IPS DF 19.7 (cell line): ENCODE measurements at regions not wholly inside any gene's neighbourhood (a gene's known extent, or its start where the extent isn't known, plus 50 kb on each side); places are given as distances from the start of the nearest gene placed in this dataset.
"Not testable (repeated sequence)": the region's sequence is repeated elsewhere in the genome, so short reads cannot be mapped to it uniquely, and the experiment has no call there.

Experiments used
- DNase-seq: peaks from one replicate; pipeline ENCODE4 v3.0.0-alpha.2; 2013; ENCODE audit warnings: low read depth, low spot score

DNA sequence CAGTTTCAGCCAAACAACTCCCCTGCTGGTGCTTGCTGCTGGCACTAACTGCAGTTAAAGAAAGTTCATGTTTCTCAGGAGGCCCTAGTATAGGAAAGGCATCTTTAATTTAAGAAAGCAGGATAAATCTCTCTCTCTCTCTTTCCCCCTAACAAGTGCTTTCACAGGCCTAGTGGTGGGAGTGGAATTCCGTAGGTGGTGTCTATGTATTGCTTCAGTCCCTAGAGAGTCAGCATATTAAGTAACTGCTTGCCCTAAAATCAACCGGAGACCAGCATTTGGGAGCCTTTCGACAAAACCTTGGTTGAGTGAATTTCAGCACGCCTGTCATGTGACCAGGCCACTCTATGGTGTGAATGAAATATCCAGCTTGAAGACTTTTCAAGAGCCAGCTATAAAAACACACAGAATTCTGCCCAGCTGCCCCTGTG lies 169.2 kb upstream of the TGFBR2 start:
- no peak for DNase-seq

DNA sequence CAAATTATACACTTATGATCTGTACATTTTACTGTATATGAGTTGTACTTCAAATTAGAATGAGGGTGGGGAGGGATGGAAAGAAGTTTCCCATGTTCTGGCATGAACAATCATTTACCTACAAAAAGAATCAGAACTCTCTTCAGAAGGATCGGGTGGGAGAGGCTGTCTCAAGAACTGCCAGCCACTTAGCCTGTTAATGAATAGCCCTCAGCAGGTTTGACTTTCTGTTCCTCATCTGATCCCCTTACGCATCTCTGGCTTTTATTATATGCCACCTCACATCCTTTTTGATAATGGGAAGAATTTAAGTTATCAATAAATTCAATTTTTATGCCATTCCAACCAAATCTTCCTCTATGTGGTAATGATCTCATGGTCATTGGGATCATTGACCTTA lies 168.3 kb upstream of the TGFBR2 start:
- no peak for DNase-seq

DNA sequence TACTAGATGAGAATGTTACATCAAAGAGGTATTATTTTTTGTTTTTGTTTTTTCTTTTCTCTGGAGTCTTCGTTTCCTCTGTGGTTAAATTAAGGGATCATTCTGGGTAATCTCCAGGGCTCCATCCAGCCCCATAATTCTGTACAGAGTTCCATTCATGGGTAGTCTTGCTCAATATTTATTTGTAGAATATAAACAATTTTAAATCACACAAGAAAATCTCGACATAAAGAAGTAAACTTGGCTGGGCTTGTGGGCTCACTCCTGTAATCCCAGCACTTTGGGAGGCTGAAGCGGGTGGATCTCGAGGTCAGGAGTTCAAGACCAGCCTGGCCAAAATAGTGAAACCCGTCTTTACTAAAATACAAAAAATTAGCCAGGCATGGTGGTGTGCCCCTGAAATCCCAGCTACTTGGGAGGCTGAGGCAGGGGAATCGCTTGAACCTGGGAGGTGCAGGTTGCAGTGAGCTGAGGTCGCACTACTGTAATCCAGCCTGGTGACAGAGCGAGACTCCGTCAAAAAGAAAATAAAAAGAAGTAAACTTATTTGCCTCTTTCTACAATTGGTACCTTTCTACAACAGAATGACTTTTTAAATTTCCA lies 166.8 kb upstream of the TGFBR2 start:
- no peak for DNase-seq

DNA sequence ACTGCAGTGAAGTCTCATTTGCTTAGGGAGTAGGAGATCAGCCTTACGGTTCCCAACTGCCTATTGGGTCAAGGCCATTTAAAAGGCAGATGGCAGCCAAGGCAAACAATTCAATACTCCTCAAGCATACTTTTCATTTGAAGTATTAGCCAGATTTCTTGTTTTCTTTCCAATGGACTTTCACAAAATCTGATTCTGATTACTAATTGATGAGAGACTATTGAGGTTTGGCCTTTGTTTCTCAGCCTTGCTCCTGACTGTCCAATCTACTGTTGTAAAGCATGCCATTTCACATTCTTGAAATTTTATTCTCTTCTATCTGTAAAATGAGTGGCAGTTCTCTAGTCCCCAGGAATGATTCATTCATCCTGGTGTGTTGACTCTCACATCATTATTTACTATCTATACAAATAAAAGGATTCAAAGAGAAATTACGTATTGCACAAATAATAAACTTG lies 166.2 kb upstream of the TGFBR2 start:
- DNase-seq = no peak

DNA sequence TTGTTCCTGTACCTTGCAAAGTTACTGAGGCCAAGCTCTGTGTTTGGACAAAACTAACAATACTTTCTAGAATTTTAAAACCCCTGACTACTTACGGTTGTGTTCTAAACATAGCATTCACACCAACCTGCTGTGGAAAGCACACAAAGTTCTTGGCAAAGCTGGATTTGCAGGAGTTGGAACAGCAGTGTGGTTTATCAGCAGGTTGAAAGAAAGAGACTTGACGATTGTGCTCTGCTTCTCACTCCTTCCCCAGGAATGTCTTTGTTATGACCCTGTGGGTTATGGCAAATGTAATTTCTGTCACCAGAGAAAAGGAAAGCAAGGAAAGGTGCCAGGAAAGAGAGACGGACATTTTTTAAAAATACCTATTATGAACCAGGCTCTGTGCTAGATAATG lies 165.5 kb upstream of the TGFBR2 start:
- no peak for DNase-seq

DNA sequence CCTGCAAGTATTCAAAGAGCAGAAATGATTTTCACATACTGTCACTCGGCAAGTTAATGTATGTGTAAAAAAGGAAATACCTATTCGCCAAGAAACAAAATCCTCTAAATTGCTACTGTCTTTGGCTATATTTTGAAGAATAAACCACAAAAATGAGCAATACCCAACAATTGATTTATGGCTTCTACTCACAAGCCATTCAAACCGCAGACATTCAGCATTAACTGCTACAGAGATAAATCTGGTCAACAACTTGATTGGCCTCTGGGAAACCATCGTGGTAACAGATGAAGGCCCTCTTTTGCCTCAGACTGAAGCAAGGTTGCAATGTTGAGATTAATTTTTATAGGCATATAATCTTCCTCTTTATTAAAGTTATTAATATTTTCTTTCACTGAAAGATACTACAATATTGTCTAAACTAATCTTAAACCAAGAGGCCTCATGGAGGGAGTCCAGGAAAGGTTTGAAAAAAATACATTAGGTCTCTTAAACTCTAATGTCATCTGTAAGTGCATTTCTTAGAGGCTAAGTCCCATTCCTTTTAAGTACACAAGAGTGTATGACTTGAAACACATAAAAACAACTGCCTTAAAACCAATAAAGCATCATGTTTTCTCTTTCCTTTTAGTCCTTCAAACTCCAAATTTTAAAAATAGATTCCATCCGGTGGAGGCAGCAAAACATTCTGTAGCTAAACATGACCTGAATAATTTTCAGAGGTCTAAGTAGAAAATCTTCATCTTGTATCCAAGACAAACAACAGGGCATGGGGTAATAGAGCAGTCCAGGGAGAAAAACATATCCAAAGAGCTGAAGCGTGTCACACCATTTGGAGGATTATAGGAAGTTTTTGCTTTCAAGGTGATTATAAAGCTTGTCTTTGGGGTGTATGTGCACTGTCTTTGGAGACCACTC lies 162.4 kb upstream of the TGFBR2 start:
- no peak for DNase-seq

DNA sequence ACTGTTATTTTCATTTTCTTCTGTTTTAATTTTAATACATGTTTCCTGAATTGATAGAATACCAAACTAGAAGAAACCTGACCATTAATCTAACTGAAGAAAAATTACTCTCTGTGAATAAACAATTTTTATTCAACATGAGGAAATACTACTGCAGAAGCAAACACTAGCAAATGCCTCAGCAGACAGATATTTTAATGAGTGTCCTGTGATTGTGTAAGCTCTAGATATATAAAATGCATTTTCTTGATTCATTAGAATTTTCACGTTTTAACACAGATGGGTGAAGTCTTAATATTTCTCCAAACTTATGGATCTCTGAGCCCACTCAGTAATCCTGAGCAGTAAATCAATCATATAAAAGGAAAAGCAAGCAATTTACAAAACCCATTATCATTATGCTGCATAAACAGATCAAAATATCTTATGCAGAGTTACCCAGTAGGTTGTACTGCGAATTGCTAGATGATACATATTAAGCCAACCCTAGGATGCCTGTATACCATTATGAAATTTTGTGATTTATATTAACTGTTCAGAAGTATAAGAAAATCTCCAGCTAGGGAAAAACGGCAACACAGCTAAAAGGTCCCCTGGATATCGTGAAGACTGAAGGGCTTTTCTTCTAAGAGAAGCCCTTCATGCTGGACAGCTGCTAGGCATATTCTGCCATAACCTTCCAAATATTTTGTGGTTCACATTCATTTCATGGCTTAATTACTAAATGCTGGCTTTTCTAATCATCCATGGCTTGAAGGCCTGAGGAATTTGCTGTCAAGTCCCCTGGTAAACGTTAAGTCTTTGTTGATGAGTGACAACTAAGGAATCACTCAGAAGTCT lies 157.7 kb upstream of the TGFBR2 start:
- no peak for DNase-seq

DNA sequence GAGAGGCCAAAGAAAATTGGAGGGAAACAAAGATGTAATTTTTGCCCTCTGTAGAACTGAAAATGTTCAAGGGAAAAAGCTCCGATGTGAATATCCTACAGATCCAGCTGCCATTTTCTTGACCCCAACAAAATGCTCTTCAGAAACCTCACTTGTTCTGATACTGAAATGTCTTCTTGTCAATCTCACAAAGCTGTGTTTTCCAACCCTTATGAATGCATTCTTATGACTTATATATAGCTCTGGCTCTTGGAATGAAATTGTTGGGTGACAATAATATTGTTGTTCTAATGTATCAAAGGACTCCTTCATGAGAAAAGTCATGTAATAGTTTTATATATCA lies 157.1 kb upstream of the TGFBR2 start:
- DNase-seq = no peak

DNA sequence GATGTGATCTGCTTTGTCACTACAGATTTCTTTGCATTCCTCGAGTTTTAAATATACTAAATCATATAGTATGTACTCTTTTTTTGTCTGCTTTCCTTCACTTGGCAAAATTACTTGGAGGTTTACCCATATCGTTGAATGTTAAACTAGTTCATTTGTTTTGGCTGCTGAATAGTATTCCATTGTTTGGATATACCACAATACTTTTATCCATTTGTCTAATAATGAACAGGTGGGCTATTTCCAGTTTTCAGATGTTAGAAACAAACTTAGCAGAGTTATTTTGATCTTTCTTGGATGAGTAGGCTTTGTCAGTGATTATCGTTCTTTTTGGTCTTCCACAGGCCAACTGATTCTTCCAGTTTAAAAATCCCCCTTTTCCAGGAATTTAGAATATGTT lies 154.0 kb upstream of the TGFBR2 start:
- DNase-seq = no peak

DNA sequence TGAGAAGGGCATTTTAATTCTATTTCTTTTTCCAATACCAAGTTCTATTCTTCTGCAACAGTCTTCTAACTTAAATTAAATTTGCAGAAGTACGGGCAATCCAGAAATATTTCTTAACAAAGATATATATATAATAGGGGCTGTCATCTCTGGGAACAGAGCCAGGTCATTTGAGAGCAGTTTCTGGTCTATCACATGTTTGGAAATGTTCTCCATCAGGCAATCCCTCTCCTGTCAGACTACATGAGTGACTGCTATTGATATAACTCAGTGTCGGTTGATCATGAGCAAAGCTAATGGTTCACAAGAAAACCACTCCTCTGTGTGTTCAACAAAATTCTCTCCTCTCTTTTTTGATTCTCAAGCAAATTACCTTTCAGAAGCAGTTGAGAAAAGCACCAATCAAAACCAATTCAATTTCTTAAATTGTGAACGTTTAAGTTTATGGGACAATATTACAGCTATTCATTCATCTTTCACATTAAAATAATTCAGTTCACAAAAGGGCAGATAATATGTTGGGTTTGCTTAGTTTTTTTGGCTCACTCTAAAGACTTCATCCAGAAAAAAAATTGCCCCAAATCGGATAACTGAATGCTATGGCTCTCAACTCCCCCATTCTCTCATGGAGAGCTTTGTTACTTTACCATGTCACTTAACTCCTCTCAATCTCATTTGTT lies 152.9 kb upstream of the TGFBR2 start:
- no peak for DNase-seq

DNA sequence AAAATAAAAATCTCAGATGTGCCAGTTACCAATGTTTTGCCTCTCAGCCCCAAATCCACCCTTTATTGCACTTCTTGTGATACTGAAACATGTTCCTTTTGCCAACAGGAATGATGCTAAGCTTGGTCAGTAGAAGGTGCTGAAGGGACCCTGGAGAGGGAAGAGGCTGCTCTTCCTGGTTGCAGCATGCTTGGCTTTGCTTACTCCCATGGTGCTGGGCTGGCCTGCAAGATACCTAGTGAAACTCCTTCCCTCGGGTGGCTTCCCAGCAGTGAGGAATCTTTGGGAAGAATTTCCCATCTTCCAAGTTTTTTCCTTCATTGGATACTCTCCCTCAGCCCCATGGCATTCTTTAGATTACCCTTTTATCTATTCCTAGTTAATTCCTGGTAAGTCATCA lies 151.8 kb upstream of the TGFBR2 start:
- DNase-seq = no peak

DNA sequence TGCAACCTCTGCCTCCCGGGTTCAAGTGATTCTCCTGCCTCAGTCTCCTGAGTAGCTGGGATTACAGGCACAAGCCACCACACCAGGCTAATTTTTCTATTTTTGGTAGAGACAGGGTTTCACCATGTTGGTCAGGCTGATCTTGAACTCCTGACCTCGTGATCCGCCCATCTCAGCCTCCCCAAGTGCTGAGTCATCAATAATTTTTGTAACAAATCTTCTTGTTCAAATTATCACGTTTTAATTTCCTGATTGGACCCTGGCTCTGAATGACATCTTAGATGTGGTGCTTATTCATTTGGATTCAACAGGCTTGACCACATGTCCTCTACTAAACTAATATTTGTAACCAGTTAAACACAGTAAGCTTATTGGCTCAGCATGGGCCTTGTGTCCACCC lies 151.3 kb upstream of the TGFBR2 start:
- DNase-seq = not testable (repeated sequence)

DNA sequence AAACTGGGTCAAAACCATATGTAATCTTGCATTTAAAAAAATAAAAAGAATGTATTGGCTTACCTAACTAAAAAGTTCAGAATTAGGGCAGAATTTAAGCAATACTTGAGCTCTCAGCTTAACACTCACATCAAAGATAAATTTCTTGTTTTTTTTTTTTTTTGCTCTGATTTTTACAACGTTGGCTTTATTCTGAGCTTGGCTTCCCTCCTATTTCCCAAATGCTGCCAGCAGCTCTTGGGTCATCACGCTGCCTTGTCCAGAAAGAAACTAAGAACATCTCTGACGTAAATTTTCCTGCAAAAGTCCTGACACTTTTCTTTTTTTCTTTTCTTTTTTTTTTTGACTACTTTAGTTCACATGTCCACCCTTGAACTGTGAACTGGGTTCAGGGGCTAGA lies 150.6 kb upstream of the TGFBR2 start:
- DNase-seq = no peak

DNA sequence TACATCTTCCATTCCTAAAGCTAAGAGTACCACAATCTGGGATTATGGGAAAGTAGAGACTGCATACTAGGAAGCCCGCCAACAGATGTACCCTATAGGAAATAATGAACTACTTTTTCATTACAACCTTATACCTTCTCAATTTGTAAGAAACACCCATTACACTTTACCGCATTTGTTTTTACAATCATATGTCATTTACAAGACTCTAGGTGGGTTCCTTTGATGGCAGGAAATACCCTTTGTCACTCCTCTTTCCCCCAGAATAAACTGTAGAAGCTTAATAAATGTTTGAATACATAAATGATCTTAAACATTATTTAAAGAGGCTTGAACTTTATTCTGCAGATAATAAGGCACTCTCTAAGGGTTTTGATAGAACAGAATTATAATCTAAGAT lies 150.1 kb upstream of the TGFBR2 start:
- DNase-seq = no peak

DNA sequence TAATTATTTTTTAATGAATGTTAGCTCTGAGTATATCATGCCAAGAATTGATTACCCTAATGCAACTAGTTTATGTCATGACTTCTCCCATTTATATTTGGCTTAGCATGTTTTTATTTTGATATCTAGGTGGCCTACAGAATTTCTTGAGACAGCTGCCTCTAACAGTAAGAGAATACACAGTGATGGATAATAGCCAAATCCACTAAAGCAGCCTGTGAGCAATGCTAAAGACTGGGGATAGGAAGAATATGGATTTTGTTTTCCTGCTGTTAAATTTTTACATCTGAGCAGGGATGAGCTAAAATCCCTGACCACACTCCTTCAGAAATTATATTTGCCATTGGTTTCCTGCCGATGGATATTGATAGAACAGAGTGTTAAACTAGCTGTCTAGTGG lies 149.3 kb upstream of the TGFBR2 start:
- DNase-seq = no peak

DNA sequence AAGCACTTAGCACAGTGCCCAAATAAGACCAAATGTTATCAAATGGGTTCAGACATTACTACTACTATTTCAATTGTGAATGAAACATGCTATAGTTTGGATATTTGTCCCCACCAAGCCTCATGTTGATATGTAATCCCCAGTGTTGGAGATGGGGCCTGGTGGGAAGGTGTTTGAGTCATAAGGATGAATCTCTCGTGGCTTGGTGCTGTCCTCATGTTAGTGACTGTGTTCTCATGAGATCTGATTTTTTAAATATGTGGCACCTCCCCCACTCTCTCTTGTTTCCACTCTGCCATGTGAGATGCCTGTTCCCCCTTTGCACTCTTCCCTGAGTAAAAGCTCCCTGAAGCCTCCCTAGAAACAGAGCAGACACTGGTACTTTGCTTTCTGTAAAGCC lies 148.7 kb upstream of the TGFBR2 start:
- no peak for DNase-seq

DNA sequence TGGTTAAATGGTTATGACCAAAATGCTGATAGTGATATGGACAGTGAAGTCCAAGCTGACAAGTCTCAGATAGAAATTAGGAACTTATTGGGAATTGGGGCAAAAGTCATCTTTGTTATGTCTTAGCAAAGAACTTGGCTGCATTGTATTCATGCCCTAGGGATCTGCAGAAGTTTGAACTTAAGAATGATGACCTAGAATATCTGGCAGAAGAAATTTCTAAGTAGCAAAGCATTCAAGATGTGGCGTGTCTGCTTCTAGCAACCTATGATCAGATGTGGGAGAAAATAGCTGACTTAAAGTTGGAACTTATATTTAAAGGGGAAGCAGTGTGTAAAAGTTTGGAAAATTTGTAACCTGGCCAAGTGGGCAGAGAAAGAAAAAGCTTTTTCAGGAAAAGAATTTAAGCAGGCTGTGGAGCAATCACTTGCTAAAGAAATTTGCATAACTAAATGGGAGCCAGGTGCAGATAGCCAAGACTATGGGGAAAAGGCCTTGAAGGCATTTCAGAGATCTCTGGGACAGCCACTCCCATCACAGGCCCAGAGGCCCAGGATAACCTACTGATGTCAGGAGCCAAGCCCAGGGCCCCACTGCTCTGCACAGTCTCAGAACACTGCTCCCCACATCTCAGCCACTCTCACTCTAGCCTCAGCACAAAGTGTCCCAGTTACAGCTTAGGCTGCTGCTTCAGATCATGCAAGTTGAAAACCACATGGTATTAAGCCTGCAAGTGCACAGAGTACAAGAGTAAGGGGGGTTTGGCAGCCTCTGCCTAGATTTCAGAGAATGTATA lies 147.8 kb upstream of the TGFBR2 start:
- no peak for DNase-seq

DNA sequence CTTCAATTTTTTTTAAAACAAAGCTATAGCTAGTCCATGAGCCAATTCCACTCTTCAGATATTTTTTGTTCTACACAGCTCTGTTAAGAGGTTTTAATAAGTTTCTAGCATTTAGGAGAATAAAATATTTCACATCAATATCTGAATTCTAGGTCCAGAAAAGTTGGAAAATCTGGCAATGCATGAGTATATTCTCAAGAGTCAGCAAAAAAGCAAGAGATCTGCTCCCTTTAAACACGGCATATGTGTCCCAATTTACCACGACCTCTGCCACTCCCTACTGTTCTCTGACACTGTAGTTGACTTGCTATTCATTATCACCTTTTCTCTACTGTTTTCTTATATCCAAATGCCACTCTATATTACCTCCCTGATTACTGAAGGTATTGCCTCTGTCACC lies 145.1 kb upstream of the TGFBR2 start:
- DNase-seq = no peak

DNA sequence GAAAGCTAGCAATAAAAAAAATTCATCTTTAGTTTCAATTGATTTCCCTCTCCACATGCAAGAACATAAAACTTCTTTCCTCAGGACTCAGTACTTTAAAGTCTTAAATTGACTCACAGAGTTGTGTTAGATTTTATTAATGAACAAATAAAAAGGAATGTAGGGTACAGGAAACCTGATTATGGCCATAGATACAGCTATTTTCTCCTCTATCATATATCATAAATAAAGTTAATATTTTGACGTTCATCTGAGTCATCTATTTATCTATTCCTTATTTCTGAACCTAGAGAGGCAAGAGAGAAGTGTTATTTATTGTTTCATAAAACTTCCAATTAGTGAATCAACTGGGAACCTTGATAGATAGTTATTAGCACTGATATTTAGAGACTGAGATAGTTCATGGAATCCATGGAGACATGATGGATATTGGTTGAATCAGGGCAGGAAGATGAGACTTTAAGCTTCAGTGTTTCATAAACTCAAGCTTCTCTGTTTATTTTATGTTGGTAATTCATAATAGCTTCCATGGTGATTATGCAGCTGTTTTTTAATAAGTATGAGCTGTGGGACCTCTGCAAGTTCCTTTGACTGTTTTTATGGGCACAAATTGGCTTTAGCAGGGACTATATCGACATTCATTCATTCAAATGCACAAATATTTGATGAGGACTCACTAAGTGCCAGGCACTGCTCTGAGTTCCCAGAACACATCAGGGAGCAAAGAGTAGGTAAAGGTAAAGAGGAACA lies 143.5 kb upstream of the TGFBR2 start:
- DNase-seq = no peak

DNA sequence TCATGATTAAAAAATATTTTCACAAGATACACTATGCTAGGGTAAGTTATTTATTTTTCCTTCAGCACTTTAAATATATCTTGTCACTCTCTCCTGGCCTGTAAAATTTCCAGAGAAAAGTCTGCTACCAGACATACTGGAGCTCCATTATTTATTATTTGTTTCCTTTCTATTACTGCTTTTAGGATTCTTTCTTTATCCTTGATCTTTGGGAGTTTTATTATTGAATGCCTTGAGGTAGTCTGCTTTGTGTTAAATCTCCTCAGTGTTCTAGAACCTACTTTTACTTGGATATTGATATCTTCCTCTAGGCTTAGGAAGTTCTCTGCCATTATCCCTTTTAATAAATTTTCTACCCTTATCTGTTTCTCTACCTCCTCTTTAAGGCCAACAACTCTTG lies 142.0 kb upstream of the TGFBR2 start:
- DNase-seq = no peak
